ENCODE measurements at regions not wholly inside any gene's neighbourhood (a gene's known extent, or its start where the extent isn't known, plus 50 kb on each side); places are given as distances from the start of the nearest gene placed in this dataset.

- no peak for DNase-seq (ENCODE audit: low spot score)
Observed at GRCh38 chr18:38898167-38898566, 1332.6 kb upstream of the CELF4 start.

- no peak for DNase-seq (ENCODE audit: low spot score)
Observed at GRCh38 chr18:38895560-38895959, 1330.0 kb upstream of the CELF4 start.

- DNase-seq (ENCODE audit: low spot score), result no peak
Observed at GRCh38 chr18:38887671-38888020, 1322.0 kb upstream of the CELF4 start.

GRCh38 chr18:38886861-38887670 lies 1321.5 kb upstream of the CELF4 start:
- DNase-seq (ENCODE audit: low spot score), result no peak

GRCh38 chr18:38886235-38886634 lies 1320.6 kb upstream of the CELF4 start:
- DNase-seq (ENCODE audit: low spot score), result no peak

- DNase-seq (ENCODE audit: low spot score), result no peak
Observed at GRCh38 chr18:38884050-38884449, 1318.5 kb upstream of the CELF4 start.

GRCh38 chr18:38883111-38883510 lies 1317.5 kb upstream of the CELF4 start:
- no peak for DNase-seq (ENCODE audit: low spot score)

GRCh38 chr18:38879871-38880270 lies 1314.3 kb upstream of the CELF4 start:
- no peak for DNase-seq (ENCODE audit: low spot score)

- no peak for DNase-seq (ENCODE audit: low spot score)
Observed at GRCh38 chr18:38872342-38872741, 1306.7 kb upstream of the CELF4 start.

- DNase-seq (ENCODE audit: low spot score), result no peak
Observed at GRCh38 chr18:38868757-38869156, 1303.2 kb upstream of the CELF4 start.

GRCh38 chr18:38867680-38868079 lies 1302.1 kb upstream of the CELF4 start:
- no peak for DNase-seq (ENCODE audit: low spot score)

- no peak for DNase-seq (ENCODE audit: low spot score)
Observed at GRCh38 chr18:38851526-38851925, 1285.9 kb upstream of the CELF4 start.

GRCh38 chr18:38847326-38847725 lies 1281.7 kb upstream of the CELF4 start:
- DNase-seq (ENCODE audit: low spot score), result no peak

- no peak for DNase-seq (ENCODE audit: low spot score)
Observed at GRCh38 chr18:38843291-38843690, 1277.7 kb upstream of the CELF4 start.

GRCh38 chr18:38826247-38826646 lies 1260.6 kb upstream of the CELF4 start:
- no peak for DNase-seq (ENCODE audit: low spot score)

GRCh38 chr18:38811209-38811608 lies 1245.6 kb upstream of the CELF4 start:
- no peak for DNase-seq (ENCODE audit: low spot score)

GRCh38 chr18:38810789-38811188 lies 1245.2 kb upstream of the CELF4 start:
- no peak for DNase-seq (ENCODE audit: low spot score)

- no peak for DNase-seq (ENCODE audit: low spot score)
Observed at GRCh38 chr18:38807915-38808314, 1242.3 kb upstream of the CELF4 start.

- DNase-seq (ENCODE audit: low spot score), result no peak
Observed at GRCh38 chr18:38805256-38805655, 1239.7 kb upstream of the CELF4 start.

- DNase-seq (ENCODE audit: low spot score), result no peak
Observed at GRCh38 chr18:38801640-38802039, 1236.0 kb upstream of the CELF4 start.

- no peak for DNase-seq (ENCODE audit: low spot score)
Observed at GRCh38 chr18:38796762-38797161, 1231.2 kb upstream of the CELF4 start.

- no peak for DNase-seq (ENCODE audit: low spot score)
Observed at GRCh38 chr18:38792731-38793130, 1227.1 kb upstream of the CELF4 start.

- DNase-seq (ENCODE audit: low spot score), result no peak
Observed at GRCh38 chr18:38790786-38791185, 1225.2 kb upstream of the CELF4 start.

- no peak for DNase-seq (ENCODE audit: low spot score)
Observed at GRCh38 chr18:38790303-38790702, 1224.7 kb upstream of the CELF4 start.
